Fibroblast of the conjunctiva (primary cell): ENCODE measurements at regions not wholly inside any gene's neighbourhood (a gene's known extent, or its start where the extent isn't known, plus 50 kb on each side); places are given as distances from the start of the nearest gene placed in this dataset.
"Not testable (repeated sequence)": the region's sequence is repeated elsewhere in the genome, so short reads cannot be mapped to it uniquely, and the experiment has no call there.

ENCODE experiments used
- DNase-seq: peaks from one replicate; pipeline ENCODE4 v3.0.0-alpha.2; 2010; ENCODE audit warnings: low read depth

GRCh38 chr20:53856300-53857295, 213.8 kb downstream of the BCAS1 start:
- no peak for DNase-seq

GRCh38 chr20:53855733-53856132, 214.7 kb downstream of the BCAS1 start:
- no peak for DNase-seq

GRCh38 chr20:53854609-53854926, 215.8 kb downstream of the BCAS1 start:
- not testable (repeated sequence) for DNase-seq

- no peak for DNase-seq
Observed at GRCh38 chr20:53853111-53853713, 217.2 kb downstream of the BCAS1 start.

GRCh38 chr20:53852691-53853090, 217.7 kb downstream of the BCAS1 start:
- no peak for DNase-seq

- no peak for DNase-seq
Observed at GRCh38 chr20:53852014-53852413, 218.4 kb downstream of the BCAS1 start.

- no peak for DNase-seq
Observed at GRCh38 chr20:53850319-53850718, 220.1 kb downstream of the BCAS1 start.

GRCh38 chr20:53849471-53850059, 220.8 kb downstream of the BCAS1 start:
- no peak for DNase-seq

GRCh38 chr20:53848304-53848703, 222.1 kb downstream of the BCAS1 start:
- no peak for DNase-seq

- no peak for DNase-seq
Observed at GRCh38 chr20:53847837-53848170, 222.6 kb downstream of the BCAS1 start.

- DNase-seq = no peak
Observed at GRCh38 chr20:53847139-53847836, 223.1 kb downstream of the BCAS1 start.

GRCh38 chr20:53846640-53847039, 223.8 kb downstream of the BCAS1 start:
- no peak for DNase-seq

- DNase-seq = no peak
Observed at GRCh38 chr20:53845980-53846379, 224.4 kb downstream of the BCAS1 start.

- DNase-seq = no peak
Observed at GRCh38 chr20:53844259-53844658, 226.1 kb downstream of the BCAS1 start.

GRCh38 chr20:53843645-53844044, 226.7 kb downstream of the BCAS1 start:
- DNase-seq = no peak

GRCh38 chr20:53842301-53843099, 227.9 kb downstream of the BCAS1 start:
- no peak for DNase-seq

GRCh38 chr20:53841741-53842140, 228.7 kb downstream of the BCAS1 start:
- DNase-seq = no peak

GRCh38 chr20:53840532-53840931, 229.9 kb downstream of the BCAS1 start:
- DNase-seq = no peak

GRCh38 chr20:53839423-53840176, 230.8 kb downstream of the BCAS1 start:
- no peak for DNase-seq

GRCh38 chr20:53838311-53838868, 232.0 kb downstream of the BCAS1 start:
- no peak for DNase-seq
